ENCODE measurements at regions not wholly inside any gene's neighbourhood (a gene's known extent, or its start where the extent isn't known, plus 50 kb on each side); places are given as distances from the start of the nearest gene placed in this dataset.
"Not testable (repeated sequence)": the region's sequence is repeated elsewhere in the genome, so short reads cannot be mapped to it uniquely, and the experiment has no call there.

- DNase-seq (ENCODE audit: low spot score), result no peak
Observed at GRCh38 chrY:16486696-16487215, 1393.3 kb downstream of the CDY2B start.

- DNase-seq (ENCODE audit: low spot score), result no peak
Observed at GRCh38 chrY:16480031-16480430, 1400.0 kb downstream of the CDY2B start.

DNA sequence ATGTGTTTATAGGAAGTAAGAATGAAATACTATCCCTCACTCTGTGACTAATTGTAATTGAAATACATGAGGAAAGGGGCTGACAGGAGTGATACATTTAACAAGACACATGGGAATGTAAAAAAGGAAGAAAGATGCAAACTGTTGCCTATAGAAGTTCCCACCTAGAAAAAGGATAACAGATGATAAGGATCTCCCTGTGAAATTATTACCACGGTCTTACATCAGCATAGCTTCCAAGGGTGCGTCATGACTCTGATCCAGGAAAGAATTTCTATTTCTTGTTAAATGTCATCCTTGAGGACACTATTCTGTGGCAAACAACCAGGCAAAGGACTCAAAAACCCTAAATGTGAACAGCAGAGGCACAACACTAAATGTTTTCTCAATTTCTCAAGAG lies 1406.0 kb downstream of the CDY2B start:
- no peak for DNase-seq (ENCODE audit: low spot score)

GRCh38 chrY:16454799-16455198 lies 1425.2 kb downstream of the CDY2B start:
- DNase-seq (ENCODE audit: low spot score), result no peak

DNA sequence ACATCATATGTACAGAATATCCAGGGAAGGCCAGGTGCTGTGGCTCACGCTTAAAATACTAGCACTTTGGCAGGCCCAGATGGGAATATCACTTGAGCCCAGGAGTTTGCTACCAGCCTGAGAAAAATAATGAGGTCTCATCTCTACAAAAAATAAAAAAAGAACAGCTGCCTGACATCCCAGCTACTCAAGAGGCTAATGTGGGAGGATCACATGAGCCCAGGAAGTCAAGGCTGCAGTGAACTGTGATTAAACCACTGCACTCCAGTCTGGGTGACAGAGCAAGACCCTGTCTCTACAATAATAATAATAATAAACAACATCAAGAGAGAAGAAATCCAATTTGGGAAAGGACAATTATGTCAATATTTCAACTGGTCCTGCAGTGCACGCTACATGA lies 1433.9 kb downstream of the CDY2B start:
- no peak for DNase-seq (ENCODE audit: low spot score)

DNA sequence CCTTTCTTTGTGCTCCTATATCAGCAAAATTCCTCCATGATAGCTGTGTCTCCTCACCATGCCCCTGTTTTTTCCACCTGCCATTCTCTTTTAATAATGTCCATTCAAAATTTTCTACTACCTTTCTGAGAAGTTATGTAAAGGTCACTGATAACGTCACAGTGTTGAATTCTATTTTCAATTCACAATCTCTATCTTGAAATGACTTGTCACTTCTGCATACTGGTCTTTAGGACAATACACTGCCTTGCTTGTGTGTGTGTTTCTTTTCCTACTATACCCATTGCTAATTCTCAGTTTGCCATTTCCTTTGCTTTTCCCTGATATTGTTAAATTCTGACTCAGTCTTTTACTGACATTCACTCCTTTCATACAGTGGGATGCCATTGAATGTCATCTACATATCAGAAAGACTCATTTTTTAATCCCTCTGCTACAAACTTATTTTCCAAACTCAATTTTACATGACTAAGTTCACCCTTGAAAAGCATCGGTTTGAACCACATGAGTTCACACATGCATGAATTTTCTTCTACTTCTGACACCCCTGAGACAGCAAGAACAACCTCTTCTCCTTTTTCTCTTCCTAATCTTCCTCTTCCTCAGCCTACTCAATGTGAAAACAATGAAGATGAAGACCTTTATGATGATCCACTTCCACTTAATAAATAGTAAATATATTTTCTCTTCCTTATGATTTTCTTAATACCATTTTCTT lies 1470.7 kb downstream of the CDY2B start:
- not testable (repeated sequence) for DNase-seq (ENCODE audit: low spot score)

DNA sequence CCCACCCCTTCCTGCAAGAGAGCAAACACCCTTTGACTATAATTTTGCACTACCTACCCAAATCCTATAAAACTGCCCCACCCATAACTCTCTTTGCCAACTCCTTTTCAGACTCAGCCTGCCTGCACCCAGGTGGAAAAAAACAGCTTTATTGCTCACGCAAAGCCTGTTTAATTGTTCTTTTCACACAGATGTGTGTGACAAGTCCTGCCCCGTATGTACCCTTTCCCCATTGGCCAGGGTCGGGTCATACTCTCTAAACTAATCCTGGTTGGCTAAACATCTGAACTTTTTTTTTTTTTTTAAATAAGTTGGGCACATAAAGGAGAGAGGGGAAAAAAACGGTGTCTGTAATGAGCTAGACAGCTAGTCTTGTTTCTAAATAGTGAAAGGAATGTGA lies 1500.6 kb downstream of the CDY2B start:
- not testable (repeated sequence) for DNase-seq (ENCODE audit: low spot score)

GRCh38 chrY:16341592-16341991 lies 1538.4 kb downstream of the CDY2B start:
- DNase-seq (ENCODE audit: low spot score), result not testable (repeated sequence)

DNA sequence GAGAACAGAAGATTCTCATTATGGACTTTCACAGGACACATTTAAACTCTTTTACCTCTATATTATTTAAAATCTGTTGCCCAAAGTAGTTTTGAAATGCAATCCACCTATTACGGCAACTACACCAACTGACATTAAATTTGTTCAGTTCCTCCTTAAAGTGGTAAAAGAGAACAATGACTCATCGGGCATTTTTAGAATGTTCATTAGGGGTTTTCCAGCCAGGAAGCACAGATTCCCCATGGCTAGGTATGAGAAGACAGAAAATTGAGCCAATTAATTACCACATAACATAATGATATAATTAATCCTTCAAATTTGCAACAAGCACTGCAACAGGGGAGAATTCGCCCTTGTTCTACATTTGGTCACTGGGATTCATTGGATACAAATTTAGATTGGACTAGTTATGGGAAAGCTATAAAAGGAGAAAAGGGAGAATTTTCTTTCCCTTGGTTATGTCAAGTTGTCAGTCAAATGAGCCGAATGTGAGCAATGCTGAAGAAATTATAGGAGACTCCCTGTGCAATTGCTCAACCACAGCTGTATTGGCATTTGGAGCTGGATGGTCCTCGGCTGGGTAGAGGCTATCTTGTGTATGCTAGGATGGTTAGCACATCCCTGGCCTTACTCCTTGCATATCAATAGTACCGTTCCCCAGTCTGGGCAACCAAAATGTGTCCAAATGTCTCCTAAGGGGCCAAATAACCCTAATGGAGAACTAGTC lies 1549.8 kb downstream of the CDY2B start:
- DNase-seq (ENCODE audit: low spot score), result not testable (repeated sequence)

DNA sequence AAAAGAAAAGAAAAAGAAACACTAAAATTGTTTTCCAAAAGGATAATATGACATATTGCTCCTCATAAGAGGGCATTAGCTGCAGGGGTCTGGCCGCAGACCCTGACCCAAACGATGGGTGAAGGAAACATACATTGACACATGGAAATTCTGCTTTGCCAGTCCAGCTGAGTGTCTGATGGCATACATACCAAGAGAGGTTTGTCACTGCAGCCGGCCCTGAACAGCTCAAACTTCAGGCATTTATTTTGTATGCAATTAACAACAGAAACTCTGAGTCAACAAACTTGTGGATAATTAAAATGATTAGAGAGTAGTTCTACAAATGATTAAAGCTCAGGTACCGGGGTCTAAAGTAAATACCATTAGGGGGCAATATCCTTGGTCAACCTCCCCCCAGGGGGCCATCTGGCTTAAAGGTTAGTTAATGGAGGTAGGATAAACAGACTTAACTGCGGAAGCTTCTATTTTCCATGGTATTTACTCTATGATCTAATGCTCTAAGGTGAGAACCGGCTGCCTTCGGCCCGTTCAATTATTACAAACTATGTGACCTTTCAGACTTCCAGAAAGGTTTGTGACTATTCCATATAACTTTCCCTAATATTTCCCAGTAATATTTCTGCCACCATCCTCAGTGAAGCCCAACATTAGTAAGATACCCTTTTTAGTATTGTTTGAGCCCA lies 1550.7 kb downstream of the CDY2B start:
- not testable (repeated sequence) for DNase-seq (ENCODE audit: low spot score)
